Mucosa of gallbladder (tissue), 1 donor: ENCODE measurements at regions not wholly inside any gene's neighbourhood (a gene's known extent, or its start where the extent isn't known, plus 50 kb on each side); places are given as distances from the start of the nearest gene placed in this dataset.
A peak's percentile ranks its signal among the peaks of the same experiment; 100 is the strongest.
"Not testable (repeated sequence)": the region's sequence is repeated elsewhere in the genome, so short reads cannot be mapped to it uniquely, and the experiment has no call there.

ENCODE experiments used
- DNase-seq: peaks from one replicate; pipeline ENCODE4 v3.0.0-alpha.2; 2020; ENCODE audit warnings: low spot score
- donor health status: DM: no; HTN: no; CAD: no.

DNA sequence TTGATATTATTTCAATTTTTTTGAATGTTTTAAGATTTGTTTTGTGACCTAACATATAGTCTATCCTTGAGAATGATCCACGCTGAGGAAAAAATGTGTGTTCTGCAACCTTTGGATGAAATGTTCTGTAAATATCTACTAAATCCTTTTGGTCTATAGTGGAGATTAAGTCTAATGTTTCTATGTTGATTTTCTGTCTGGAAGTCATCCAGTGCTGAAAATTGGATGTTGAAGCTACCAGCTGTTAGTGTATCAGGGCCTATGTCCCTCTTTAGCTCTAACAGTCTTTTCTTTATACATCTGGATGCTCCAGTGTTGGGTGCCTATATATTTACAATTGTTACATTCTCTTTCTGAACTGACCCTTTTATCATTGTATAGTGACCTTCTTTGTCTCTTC, 422.3 kb downstream of the TMEM232 start:
- DNase-seq, result no peak

DNA sequence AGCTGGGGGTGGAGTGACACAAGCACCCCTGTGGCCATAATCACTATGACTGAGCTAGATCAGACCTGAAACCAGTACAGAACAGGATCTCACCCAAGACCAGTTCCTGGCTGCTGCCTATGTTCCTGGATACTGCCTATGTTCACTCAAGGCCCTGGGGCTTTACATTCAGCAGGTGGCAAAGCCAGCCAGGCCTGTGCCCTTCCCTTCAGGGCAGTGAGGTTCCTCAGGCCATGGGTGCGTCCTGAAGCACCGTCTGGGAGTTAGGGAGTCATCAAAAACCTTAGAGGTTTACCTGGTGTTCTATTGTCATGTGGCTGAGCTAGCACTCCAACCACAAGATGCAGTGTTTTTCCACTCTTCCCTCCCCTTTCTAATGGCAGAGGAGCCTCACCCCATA, 419.8 kb downstream of the TMEM232 start:
- DNase-seq, result no peak

- no peak for DNase-seq
These were observed 417.2 kb downstream of the TMEM232 start for GRCh38 chr5:110309222-110309621.

GRCh38 chr5:110316566-110316965, 409.9 kb downstream of the TMEM232 start:
- not testable (repeated sequence) for DNase-seq

- DNase-seq, result no peak
These were observed 405.4 kb downstream of the TMEM232 start for GRCh38 chr5:110321117-110321516.

DNA sequence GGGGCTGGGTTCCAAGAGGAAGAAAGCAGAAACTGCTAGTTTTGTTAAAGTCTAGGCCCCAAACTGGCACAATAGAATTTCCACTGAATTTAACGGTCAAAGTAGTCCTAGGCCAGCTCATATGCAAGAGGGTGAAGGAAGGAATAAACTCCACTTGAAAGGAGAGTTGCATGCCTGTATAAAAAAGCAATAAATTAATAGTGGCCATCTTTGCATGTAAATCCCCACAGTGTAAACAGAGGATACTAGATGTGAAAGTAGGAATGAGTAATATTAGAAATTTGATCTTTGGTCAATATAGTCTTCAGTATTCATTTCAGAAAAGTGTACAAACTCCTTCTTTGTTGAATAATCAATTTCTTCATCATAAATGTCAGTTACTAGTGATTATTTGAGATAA, 403.1 kb downstream of the TMEM232 start:
- no peak for DNase-seq

DNA sequence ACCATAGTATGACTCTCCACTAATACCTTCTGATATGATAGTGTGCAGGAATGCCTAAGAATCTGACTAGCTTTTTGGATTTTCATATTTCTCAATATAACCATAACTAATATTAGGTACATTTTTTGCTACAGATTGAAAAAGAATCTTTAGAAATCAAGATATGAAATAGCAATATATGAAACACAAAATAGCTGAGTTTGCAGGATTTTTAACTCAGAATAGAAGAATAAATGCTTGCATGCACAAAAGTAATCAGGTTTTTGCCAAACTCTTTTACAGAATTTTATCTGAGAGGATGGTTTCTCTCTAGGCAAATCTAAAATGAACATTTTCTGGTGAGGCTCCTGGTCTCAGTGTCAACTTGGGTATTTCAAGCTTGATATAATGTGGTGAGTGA, 402.6 kb downstream of the TMEM232 start:
- DNase-seq, result no peak

- no peak for DNase-seq
These were observed 401.6 kb downstream of the TMEM232 start for GRCh38 chr5:110324876-110325275.

DNA sequence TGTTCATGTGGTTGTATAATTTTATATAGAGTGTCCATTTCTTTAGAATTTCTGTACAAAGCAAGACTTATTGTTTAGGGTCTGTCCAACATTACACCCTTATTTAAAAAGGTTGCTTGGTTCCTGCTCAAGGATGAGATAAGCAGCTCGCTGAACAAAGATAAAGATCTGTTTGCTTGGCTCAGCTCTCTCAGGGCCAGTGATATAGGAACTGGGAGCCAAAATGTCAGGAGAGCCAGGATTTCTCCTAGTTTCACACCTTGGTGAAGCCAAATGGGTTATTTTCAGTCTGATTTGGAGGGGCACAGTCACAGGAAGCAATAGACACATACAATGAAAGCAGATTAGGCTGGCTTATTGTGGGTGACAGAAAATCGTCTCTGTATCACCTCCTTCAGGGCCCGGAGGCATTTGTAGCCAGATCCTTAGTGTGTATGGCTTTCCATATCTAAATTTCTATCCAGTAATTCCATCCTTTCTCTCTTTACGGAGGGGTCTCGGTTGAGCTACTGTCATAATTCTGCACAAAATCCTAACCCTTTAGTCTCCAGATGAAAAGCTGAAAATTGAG, 396.4 kb downstream of the TMEM232 start:
- DNase-seq, result no peak

- no peak for DNase-seq
These were observed 393.1 kb downstream of the TMEM232 start for GRCh38 chr5:110333384-110333783.

- no peak for DNase-seq
These were observed 391.0 kb downstream of the TMEM232 start for GRCh38 chr5:110335361-110336066.

DNA sequence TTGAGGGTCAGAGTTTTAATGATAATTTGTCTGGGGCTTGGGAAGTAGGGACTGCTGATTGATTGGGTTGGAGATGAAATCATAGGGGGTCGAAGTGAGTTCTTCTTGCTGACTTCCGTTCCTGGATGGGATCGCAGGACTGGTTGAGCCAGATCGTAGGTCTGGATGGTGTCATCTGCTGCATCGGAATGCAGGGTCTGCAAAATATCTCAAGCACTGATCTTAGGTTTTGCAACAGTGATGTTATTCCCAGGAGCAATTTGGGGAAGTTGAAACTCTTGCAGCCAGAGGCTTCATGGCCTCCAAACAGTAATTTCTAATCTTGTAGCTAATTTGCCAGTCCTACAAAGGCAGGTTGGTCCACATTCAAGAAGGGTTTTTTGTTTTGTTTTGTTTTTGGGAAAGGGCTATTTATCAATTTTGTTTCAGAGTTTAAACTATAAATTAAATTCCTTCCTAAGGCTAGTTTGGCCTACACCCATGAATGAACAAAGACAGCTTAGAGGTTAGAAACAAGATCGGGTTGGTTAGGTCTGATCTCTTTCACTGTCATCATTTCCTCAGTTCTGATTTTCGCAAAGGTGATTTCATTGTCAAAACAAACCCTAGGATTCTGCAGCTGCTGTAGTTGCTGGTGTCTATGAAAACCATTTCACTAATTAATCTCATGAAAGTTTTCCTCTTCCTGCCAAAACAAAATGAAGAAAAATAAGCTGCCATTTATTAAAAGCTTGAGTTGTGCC, 388.0 kb downstream of the TMEM232 start:
- no peak for DNase-seq

GRCh38 chr5:110339399-110339798, 387.1 kb downstream of the TMEM232 start:
- DNase-seq, result no peak

DNA sequence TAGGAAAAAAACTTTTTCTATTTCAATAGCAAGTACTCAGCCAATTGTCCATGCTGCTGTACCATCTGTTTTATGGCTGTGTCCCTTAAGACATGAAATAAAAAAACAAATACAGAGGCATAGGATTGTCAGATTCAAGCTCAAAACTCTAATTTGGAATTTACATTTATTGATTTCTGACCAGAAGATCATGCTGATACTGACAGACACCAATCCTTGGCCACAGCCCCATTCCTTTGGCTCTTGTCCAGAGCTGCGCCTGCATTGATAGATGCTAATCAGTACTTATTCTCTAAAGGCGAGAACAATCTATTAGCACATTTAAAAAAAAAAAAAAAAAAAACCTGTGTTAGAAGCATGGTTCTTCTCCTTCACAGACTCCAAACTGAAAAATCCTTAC, 384.6 kb downstream of the TMEM232 start:
- DNase-seq, result peak; percentile 78

- DNase-seq, result no peak
These were observed 383.8 kb downstream of the TMEM232 start for GRCh38 chr5:110342683-110343082.

GRCh38 chr5:110343616-110344015, 382.9 kb downstream of the TMEM232 start:
- no peak for DNase-seq

DNA sequence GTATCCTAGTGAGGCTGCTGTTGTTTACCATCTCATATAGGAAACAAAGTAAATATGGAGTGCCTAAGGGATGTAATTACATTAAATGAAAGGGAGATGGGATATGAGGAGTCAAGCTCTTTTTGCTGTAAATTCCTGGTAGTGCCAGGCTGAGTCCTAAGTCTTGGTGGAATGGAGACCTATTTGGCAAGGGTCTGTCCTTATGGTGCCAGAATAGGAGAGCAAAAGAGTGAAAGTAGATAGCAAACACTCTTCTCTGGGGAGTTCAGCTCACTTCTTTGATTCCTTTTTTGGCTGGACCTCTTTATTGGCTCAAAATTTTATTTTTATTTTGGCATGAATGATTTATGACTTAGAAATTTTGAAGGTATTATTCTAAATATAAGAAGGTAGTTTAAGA, 380.8 kb downstream of the TMEM232 start:
- no peak for DNase-seq

- DNase-seq, result peak; percentile 52
These were observed 379.5 kb downstream of the TMEM232 start for GRCh38 chr5:110346893-110347358.

- DNase-seq, result no peak
These were observed 378.7 kb downstream of the TMEM232 start for GRCh38 chr5:110347781-110348180.

DNA sequence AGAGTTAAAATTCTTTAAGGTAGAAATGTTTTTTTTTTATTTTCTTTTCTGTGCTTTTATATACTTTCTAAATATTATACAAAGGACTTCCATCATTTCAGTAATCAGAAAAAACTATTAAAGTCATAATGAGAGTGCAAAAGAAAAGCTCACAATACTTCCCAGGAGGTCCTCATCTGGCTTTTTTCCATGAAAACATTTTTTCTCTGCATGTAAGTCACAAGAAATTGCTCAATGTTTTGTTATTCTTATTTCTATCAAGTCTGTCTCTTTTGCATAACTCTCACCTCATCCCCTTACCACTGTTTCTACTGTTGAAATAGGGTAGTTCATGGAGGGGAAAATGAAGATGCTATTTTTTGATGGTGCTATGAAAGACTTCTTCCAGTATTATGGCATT, 375.0 kb downstream of the TMEM232 start:
- no peak for DNase-seq

- no peak for DNase-seq
These were observed 372.2 kb downstream of the TMEM232 start for GRCh38 chr5:110354311-110354710.

- no peak for DNase-seq
These were observed 371.4 kb downstream of the TMEM232 start for GRCh38 chr5:110354915-110355644.
